ENCODE measurements at regions not wholly inside any gene's neighbourhood (a gene's known extent, or its start where the extent isn't known, plus 50 kb on each side); places are given as distances from the start of the nearest gene placed in this dataset.
"Not testable (repeated sequence)": the region's sequence is repeated elsewhere in the genome, so short reads cannot be mapped to it uniquely, and the experiment has no call there.

GRCh38 chr14:89531661-89532335 lies 114.8 kb upstream of the FOXN3 start:
- no peak for DNase-seq (ENCODE audit: low read depth)

GRCh38 chr14:89524990-89525667 lies 108.1 kb upstream of the FOXN3 start:
- DNase-seq (ENCODE audit: low read depth) = no peak

- no peak for DNase-seq (ENCODE audit: low read depth)
Observed at GRCh38 chr14:89524412-89524811, 107.4 kb upstream of the FOXN3 start.

- DNase-seq (ENCODE audit: low read depth) = no peak
Observed at GRCh38 chr14:89521988-89522387, 105.0 kb upstream of the FOXN3 start.

- DNase-seq (ENCODE audit: low read depth) = no peak
Observed at GRCh38 chr14:89519040-89519439, 102.0 kb upstream of the FOXN3 start.

GRCh38 chr14:89516173-89516572 lies 99.1 kb upstream of the FOXN3 start:
- no peak for DNase-seq (ENCODE audit: low read depth)

GRCh38 chr14:89514601-89515000 lies 97.6 kb upstream of the FOXN3 start:
- no peak for DNase-seq (ENCODE audit: low read depth)

GRCh38 chr14:89509891-89510290 lies 92.9 kb upstream of the FOXN3 start:
- no peak for DNase-seq (ENCODE audit: low read depth)

GRCh38 chr14:89508863-89509262 lies 91.8 kb upstream of the FOXN3 start:
- DNase-seq (ENCODE audit: low read depth) = no peak

- DNase-seq (ENCODE audit: low read depth) = no peak
Observed at GRCh38 chr14:89507926-89508460, 91.0 kb upstream of the FOXN3 start.

- no peak for DNase-seq (ENCODE audit: low read depth)
Observed at GRCh38 chr14:89507521-89507920, 90.5 kb upstream of the FOXN3 start.

GRCh38 chr14:89506891-89507452 lies 89.9 kb upstream of the FOXN3 start:
- DNase-seq (ENCODE audit: low read depth) = not testable (repeated sequence)

GRCh38 chr14:89504602-89505313 lies 87.7 kb upstream of the FOXN3 start:
- DNase-seq (ENCODE audit: low read depth) = no peak

- DNase-seq (ENCODE audit: low read depth) = no peak
Observed at GRCh38 chr14:89504091-89504490, 87.1 kb upstream of the FOXN3 start.

- no peak for DNase-seq (ENCODE audit: low read depth)
Observed at GRCh38 chr14:89503431-89503996, 86.5 kb upstream of the FOXN3 start.

- DNase-seq (ENCODE audit: low read depth) = no peak
Observed at GRCh38 chr14:89502966-89503365, 85.9 kb upstream of the FOXN3 start.

- DNase-seq (ENCODE audit: low read depth) = no peak
Observed at GRCh38 chr14:89501381-89501780, 84.3 kb upstream of the FOXN3 start.

- DNase-seq (ENCODE audit: low read depth) = no peak
Observed at GRCh38 chr14:89500303-89500702, 83.3 kb upstream of the FOXN3 start.

GRCh38 chr14:89498878-89499277 lies 81.8 kb upstream of the FOXN3 start:
- DNase-seq (ENCODE audit: low read depth) = no peak

GRCh38 chr14:89495718-89496117 lies 78.7 kb upstream of the FOXN3 start:
- DNase-seq (ENCODE audit: low read depth) = no peak

- no peak for DNase-seq (ENCODE audit: low read depth)
Observed at GRCh38 chr14:89493877-89494634, 77.0 kb upstream of the FOXN3 start.

Data from T follicular helper cell (primary cell).